ENCODE measurements at regions not wholly inside any gene's neighbourhood (a gene's known extent, or its start where the extent isn't known, plus 50 kb on each side); places are given as distances from the start of the nearest gene placed in this dataset.

DNA sequence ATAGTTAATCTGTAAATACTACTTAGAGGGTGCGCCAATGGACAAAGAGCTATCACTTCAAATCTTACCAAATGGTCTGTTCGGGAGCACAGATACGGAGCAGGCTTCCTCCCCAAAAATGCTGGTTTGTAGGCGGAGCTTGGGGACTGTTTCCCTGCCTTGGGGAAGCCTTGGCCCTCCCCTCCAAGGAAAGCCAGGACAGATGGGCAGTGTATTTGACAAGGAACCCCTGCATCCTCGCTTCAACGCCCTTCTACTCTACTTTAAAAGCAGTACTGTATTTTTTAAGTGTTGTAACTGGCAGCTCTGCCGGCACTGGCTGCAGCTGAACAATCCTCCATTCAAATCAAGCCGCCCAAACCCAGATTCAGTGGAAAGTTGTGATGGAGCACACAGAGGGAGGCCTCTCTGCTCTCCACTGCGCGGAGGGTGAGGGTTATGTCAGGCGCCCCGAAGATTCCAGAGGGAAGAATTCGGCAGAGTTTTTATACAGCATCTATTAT, 83.1 kb upstream of the FNDC3B start:
- DNase-seq: peak; percentile 17

GRCh38 chr3:171956705-171957104, 82.7 kb upstream of the FNDC3B start:
- DNase-seq: no peak

DNA sequence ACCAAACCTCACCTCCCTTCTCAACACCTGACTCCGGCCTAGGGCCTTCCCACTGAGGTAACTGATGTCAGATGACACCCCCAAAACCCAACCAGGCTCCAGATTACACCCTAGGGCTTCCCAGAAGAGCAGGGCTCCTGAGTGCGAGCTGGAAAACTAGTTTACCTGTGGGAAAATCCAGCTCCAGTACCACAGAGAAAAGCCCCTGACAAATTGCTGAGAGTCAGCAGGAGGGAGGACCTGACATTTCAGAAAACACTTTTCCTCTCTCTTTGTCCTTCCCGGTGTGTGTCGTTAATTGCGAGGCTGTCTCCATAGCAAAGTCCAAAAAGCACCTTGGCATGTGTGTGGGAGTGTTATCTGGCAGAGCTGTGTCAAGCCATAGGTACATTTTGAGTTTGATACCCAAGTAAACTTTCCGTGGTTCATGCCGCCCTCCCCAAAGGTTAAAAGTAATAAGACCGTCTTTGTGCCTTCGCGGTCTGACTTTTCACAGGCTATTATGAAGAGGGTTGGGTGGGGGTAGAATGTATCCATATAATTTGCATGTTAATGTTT, 79.8 kb upstream of the FNDC3B start:
- DNase-seq: no peak

- no peak for DNase-seq
Observed at GRCh38 chr3:171960159-171960558, 79.2 kb upstream of the FNDC3B start.

- no peak for DNase-seq
Observed at GRCh38 chr3:171962137-171962720, 77.1 kb upstream of the FNDC3B start.

DNA sequence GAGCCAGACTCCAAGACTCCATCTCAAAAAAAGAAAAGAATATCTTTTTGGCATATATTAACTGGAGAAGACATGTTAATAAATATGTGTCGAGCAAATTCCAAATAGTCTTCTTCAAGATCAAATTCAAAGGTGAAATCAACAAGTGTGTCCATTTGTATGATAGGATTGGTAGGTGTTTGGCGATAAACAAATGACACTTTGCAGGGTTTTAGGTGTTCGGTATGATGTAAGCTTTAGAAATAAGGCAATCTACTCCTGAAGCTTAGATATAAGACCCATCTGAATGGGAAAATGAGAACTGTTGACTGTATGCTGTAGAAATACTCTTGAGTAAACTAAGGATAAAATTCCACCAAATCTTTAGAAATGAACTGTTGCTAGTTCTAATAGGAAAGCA, 75.8 kb upstream of the FNDC3B start:
- DNase-seq: no peak

DNA sequence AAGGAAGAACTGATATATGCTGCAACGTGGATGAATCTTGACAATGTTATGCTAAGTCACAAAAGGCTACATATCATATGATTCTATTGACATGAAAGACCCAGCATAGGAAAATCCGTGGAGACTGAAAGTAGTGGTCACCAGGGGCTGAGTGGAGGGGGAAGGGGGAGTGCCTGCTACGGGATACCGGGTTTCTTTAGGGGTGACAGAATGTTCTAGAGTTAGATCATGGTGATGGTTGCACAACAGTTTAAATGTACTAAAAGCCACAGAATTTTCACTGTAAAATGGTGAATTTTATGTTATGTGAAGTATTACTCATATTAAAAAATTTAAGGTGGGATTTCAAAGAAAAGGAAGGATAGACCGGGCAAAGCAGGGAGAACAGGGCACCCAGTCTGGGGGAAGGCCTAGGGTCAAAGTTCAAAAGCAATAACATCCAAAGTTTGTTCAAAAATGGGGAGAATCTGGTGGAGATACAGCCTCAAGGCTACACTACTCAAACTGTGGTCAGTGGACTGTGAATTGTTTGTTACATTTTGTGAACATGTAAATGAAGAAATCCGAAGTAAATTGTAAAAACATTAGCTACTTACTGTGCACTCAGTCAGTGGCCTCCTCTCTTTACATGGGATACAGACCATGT, 74.2 kb upstream of the FNDC3B start:
- DNase-seq: no peak

GRCh38 chr3:171966533-171967136, 72.7 kb upstream of the FNDC3B start:
- DNase-seq: no peak

DNA sequence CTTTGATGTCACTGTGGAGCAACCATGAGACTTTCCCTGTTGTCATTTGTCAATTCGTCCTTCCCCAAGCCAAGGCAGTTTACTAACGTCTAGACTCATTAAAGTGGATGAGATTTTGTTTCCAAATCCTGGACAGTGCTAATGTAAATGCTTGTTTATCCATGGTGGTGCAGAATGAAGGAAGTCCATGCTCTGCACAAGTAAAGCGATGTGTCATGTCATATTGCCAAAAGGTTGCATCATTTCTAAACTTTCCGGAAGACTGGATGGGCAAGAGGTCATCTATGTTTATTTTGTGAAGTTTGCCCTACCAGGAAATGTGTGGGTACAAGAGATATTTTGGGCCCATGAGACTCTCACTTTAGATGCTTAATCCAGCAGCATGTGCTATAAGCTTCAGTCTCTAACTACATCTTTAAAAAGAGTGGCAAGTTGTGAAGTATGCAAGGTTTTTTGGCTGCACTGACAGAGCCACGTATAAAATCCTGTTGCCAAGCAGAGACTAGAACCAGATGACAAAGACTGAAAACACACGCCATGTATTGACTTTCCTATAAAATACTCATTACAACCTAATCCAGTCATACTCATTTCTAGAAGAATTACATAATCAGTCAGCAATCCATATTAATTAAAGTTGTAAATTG, 72.1 kb upstream of the FNDC3B start:
- DNase-seq: no peak

DNA sequence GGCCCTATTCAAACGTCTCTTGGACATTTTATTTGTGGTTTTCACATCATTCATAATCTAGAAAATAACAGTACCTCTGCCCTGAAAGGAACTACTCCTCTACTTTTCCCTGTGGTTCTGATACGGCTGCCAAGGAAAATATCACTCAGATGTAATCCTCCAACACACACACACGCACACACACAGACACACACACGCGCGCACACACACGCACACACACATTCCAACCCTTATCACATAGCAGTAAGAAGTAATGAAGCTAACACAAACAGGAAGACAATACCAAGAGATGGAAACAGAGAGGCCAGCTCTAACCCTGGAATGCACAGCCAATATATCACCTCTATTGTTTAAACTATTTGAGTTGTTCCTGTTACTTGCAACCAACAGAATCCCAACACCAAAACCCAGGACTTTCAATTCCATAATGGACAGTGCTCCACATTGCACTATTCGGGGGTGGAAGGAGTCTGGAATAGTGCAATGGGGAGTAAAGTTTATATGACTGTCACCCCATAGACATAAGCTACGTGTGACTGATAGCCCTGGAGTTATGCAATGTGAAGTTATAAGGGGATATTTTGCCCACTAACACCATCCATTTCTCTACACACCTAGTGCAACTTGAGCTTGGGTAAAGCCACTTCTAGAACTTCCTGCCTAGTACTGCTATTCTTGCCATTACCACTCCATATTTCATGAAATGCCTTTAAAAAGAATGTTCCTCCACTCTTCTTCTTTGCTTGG, 71.3 kb upstream of the FNDC3B start:
- DNase-seq: no peak

- no peak for DNase-seq
Observed at GRCh38 chr3:171970301-171970788, 69.0 kb upstream of the FNDC3B start.

GRCh38 chr3:171971919-171972514, 67.4 kb upstream of the FNDC3B start:
- no peak for DNase-seq

DNA sequence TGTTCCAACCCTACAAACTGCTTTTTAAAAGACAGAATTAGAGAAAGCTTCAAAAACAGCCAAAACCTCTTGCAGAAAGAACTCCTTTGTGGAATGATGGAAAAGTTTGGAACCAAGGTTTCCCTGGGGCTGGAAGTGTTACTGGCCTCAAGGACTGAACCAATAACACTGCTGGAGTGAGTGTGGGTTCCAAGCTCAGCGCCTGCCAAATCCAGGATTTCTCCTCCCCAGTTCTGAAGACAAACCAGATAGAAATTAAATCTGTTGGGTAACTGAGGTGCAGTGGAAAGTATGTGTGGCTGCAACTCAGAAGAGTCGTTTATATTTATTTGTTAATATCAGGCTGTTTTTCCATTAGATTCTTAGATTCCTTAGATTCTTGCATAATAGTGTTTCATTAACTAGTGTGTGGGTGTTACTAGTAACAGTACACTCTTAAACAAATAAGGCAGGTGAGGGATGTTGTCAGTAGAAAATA, 66.5 kb upstream of the FNDC3B start:
- DNase-seq: no peak

DNA sequence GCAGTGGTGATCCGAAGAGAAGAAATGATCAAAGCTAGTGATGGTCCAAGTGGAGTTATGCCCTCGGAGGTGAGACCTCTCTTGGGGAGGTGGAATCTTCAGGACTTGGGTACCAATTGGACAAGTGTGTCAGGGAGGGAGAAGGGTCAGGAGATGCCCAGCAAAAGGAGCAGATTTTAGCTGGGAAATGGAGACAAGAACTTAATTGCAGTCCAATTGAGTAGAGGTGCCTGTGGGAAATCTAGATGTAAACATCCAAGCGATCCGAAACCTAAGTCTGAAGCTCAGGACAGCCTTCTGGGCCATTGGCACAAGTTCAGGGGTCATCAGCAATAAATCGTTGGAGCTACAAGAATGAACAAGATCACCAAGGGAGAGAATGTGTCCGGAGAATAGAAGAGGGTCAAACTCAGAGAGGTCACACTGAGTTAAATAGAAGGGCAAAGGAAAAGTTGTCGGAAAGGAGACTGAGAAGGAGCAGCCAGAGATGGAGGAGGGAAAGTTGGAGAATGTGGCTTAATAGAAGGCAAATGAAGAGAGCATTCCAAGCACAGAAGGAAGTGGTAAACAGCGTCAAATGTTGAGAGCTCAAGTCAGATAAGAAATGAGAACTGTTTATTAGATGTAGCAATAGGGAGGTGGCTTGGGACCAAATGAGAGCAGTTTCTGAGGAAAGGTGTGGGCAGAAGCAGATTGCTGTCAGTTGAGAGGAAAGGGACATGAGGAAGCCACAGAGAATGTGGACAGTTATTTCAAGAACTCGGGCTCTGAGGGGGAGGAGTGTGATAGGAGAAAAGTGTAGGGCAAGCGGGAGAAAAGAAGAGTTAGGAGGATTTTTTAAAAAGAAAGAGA, 64.2 kb upstream of the FNDC3B start:
- no peak for DNase-seq

GRCh38 chr3:171976526-171976925, 62.9 kb upstream of the FNDC3B start:
- no peak for DNase-seq

DNA sequence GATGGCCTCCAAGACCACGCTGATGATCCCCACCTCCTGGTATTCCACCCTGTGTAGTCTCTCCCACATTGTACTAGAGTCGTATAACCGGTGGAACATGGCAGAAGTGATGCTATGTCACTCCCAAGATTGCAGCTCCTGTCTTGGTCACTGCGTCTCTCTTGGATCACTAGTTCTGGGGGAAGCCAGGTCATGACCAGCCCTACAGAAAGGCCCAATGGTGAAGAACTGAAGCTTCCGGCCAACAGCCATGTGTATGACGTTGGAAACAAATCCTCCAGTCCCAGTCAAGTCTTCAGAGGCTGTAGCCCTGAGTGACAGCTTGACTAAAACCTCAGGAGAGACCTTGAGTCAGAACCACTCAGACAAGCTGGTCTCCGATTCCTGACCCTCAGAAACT, 61.9 kb upstream of the FNDC3B start:
- no peak for DNase-seq

DNA sequence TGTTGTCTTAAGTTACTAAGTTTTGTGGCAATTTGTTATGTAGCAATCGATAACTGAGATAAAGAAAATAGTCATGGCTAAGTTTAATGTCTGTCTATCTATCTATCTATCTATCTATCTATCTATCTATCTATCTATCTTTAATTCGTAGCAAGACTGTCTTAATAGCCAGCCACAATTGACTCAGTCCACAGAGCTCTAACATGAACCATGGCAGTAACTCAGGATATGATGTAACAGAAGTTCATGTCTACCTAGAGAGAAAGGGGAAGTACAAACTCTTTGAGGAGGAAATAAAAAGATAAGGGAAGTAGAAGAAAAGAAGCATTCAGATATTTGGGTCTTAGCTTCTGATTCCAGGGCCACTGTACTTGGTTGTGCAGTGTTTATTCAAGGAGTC, 61.5 kb upstream of the FNDC3B start:
- DNase-seq: no peak

- no peak for DNase-seq
Observed at GRCh38 chr3:171978390-171978789, 61.0 kb upstream of the FNDC3B start.

- no peak for DNase-seq
Observed at GRCh38 chr3:171979081-171979480, 60.3 kb upstream of the FNDC3B start.

- no peak for DNase-seq
Observed at GRCh38 chr3:171980578-171981270, 58.7 kb upstream of the FNDC3B start.

GRCh38 chr3:171981271-171981605, 58.1 kb upstream of the FNDC3B start:
- no peak for DNase-seq
